CD14-positive monocyte (primary cell): ENCODE measurements at regions not wholly inside any gene's neighbourhood (a gene's known extent, or its start where the extent isn't known, plus 50 kb on each side); places are given as distances from the start of the nearest gene placed in this dataset.
A peak's percentile ranks its signal among the peaks of the same experiment; 100 is the strongest.
"Not testable (repeated sequence)": the region's sequence is repeated elsewhere in the genome, so short reads cannot be mapped to it uniquely, and the experiment has no call there.

Experiments
- DNase-seq, 3 donors: peaks; one replicate each; pipeline ENCODE4 v3.0.0-alpha.2; 2011 to 2022
- H2AFZ ChIP-seq: 2 replicates; pipeline ENCODE4 v1.6.0; 2012; ENCODE audit warnings: mild to moderate bottlenecking, low read depth, low read length, inconsistent platforms; ENCODE audit not compliant: insufficient read depth, poor library complexity, severe bottlenecking
- H3K27ac ChIP-seq, 2 donors: 1 replicate in 1 of 2; 2 replicates in 1 of 2; pipeline ENCODE4 v1.5.1; 2012 to 2013; ENCODE audit warnings: low read length in 2 of 2, control low read depth in 1 of 2, inconsistent platforms in 1 of 2, low read depth in 1 of 2, mild to moderate bottlenecking in 1 of 2
- H3K27me3 ChIP-seq, 2 donors: one replicate each; pipeline versions ENCODE4 v1.6.0 to v1.6.1; 2011 to 2013; ENCODE audit warnings: low read length in 2 of 2; ENCODE audit not compliant: control insufficient read depth in 2 of 2, insufficient read depth in 2 of 2
- H3K36me3 ChIP-seq, 2 donors: replicated peaks in 1 of 2; 1 replicate in 1 of 2; 2 replicates in 1 of 2; pipeline versions ENCODE4 v1.5.1 to v1.6.1; 2012 to 2013; ENCODE audit warnings: low read length in 2 of 2, control low read depth in 1 of 2, inconsistent platforms in 1 of 2, mild to moderate bottlenecking in 1 of 2; ENCODE audit not compliant: insufficient read depth in 2 of 2, control insufficient read depth in 1 of 2
- H3K4me1 ChIP-seq, 2 donors: 1 replicate in 1 of 2; 2 replicates in 1 of 2; pipeline versions ENCODE4 v1.5.1 to v1.6.1; 2012 to 2013; ENCODE audit warnings: low read length in 2 of 2, control low read depth in 1 of 2, inconsistent platforms in 1 of 2, mild to moderate bottlenecking in 1 of 2, moderate library complexity in 1 of 2; ENCODE audit not compliant: insufficient read depth in 2 of 2, control insufficient read depth in 1 of 2
- H3K4me2 ChIP-seq: replicated peaks from 2 replicates; pipeline ENCODE3; 2012; ENCODE audit warnings: low read length, moderate library complexity, mild to moderate bottlenecking; ENCODE audit not compliant: poor library complexity, severe bottlenecking; ENCODE audit errors: extremely low read depth
- H3K4me3 ChIP-seq, 3 experiments: fragments of 200-600 bp in 1 of 3; sonication (generic) in 1 of 3; replicated peaks in 1 of 3; 1 replicate in 2 of 3; 2 replicates in 1 of 3; pipeline ENCODE4 v1.5.1; 2011 to 2013; ENCODE audit warnings: low read length in 3 of 3, mild to moderate bottlenecking in 3 of 3, control low read depth in 2 of 3, low read depth in 2 of 3, inconsistent platforms in 1 of 3, moderate library complexity in 1 of 3
- H3K79me2 ChIP-seq: 2 replicates; pipeline ENCODE4 v1.6.0; 2012; ENCODE audit warnings: mild to moderate bottlenecking, control low read depth, inconsistent platforms, low read length, moderate library complexity; ENCODE audit not compliant: insufficient read depth
- H3K9ac ChIP-seq: 2 replicates; pipeline ENCODE4 v1.6.0; 2017; ENCODE audit warnings: low read length, mild to moderate bottlenecking; ENCODE audit not compliant: insufficient read depth, poor library complexity, severe bottlenecking
- H3K9me3 ChIP-seq, 2 donors: replicated peaks in 1 of 2; 1 replicate in 1 of 2; 2 replicates in 1 of 2; pipeline versions ENCODE4 v1.5.1 to v1.6.1; 2012 to 2013; ENCODE audit warnings: low read length in 2 of 2, control low read depth in 1 of 2; ENCODE audit not compliant: control insufficient read depth in 1 of 2, insufficient read depth in 1 of 2
- H4K20me1 ChIP-seq: 2 replicates; pipeline ENCODE4 v1.6.0; 2012; ENCODE audit warnings: mild to moderate bottlenecking, low read length, control low read depth, moderate library complexity; ENCODE audit not compliant: insufficient read depth
- H3K27ac Mint-ChIP-seq, 7 donors: one replicate each; pipeline ENCODE4 v1.8.0; 2020; ENCODE audit warnings: mild to moderate bottlenecking in 7 of 7, mixed read lengths in 7 of 7, moderate library complexity in 6 of 7, inconsistent platforms in 2 of 7
- H3K27me3 Mint-ChIP-seq, 3 donors: one replicate each; pipeline ENCODE4 v1.8.0; 2021 to 2022; ENCODE audit warnings: low read depth in 3 of 3, mild to moderate bottlenecking in 3 of 3, mixed read lengths in 3 of 3, moderate library complexity in 3 of 3, inconsistent platforms in 1 of 3
- H3K36me3 Mint-ChIP-seq, 2 donors: one replicate each; pipeline ENCODE4 v1.8.0; 2020; ENCODE audit warnings: mixed read lengths in 2 of 2, inconsistent platforms in 1 of 2, mild to moderate bottlenecking in 1 of 2
- H3K4me1 Mint-ChIP-seq: one replicate; pipeline ENCODE4 v1.8.0; 2020; ENCODE audit warnings: mild to moderate bottlenecking, mixed read lengths
- H3K4me3 Mint-ChIP-seq, 2 donors: one replicate each; pipeline ENCODE4 v1.8.0; 2020; ENCODE audit warnings: mild to moderate bottlenecking in 2 of 2, mixed read lengths in 2 of 2, moderate library complexity in 1 of 2
- H3K9me3 Mint-ChIP-seq, 7 donors: one replicate each; pipeline ENCODE4 v1.8.0; 2020 to 2022; ENCODE audit warnings: mixed read lengths in 7 of 7, mild to moderate bottlenecking in 6 of 7, moderate library complexity in 6 of 7, inconsistent platforms in 2 of 7
- WGBS: methylation state at CpG from one replicate; pipeline ENCODE4 v1.1.5; 2013; ENCODE audit warnings: missing lambda C conversion rate; ENCODE audit not compliant: insufficient coverage; 5-methylcytosine and 5-hydroxymethylcytosine counted together
- intact Hi-C, 2 donors: fragments of 100-400 bp; cut with micrococcal nuclease; formaldehyde crosslinking; loops; one replicate each; pipeline versions ENCODE4 v1.15.0 to v1.15.1; 2023
- TF ChIP-seq, protein P1 (sequence below): fragments of 200-600 bp; IDR thresholded peaks from one replicate; pipeline ENCODE4 v1.8.0; 2022; ENCODE audit warnings: antibody characterized with exemption, mild to moderate bottlenecking

DNA sequence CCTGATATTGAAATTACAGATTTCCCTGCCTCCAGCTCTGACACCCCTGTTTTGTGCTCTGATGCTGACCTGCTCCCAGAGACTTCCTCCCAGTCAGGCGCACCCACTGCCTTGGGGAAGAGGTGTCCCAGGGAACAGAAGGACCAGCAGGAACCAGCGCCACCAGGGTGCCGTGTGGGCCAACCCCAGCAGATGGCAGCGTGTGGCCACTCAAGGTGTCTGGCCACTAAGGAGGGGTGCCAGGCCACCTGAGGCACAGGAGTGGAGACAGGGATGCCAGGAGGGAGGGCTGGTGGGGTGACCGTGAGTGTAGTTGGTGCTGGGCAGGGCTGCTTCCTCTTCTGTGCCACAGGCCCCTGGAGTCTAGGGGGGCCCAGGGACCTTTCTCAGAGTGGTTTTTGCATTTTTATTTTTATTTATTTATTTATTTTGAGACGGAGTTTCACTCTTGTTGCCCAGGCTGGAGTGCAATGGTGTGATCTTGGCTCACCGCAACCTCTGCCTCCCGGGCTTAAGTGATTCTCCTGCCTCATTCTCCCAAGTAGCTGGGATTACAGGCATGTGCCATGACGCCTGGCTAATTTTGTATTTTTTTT, 56.0 kb downstream of the TEX44 start:
- H3K27ac Mint-ChIP-seq, result no peak overlapping the region
- H3K4me2 ChIP-seq, result no peak overlapping the region
- H4K20me1 ChIP-seq, result no peaks in the 10 kb centered on the region
- no peak overlapping the region for H3K9ac ChIP-seq
- H2AFZ ChIP-seq, result no peak overlapping the region
- no peaks in the 10 kb centered on the region for H3K36me3 ChIP-seq
- H3K4me3 ChIP-seq, result no peak overlapping the region
- no peaks in the 10 kb centered on the region for H3K36me3 Mint-ChIP-seq
- peaks cover 12% of the 10 kb centered on the region for H3K4me1 Mint-ChIP-seq
- no peak overlapping the region for H3K27ac ChIP-seq
- WGBS, result 50% methylated on average over 6 of the region's 9 CpGs
- DNase-seq, result peak; percentile 48 to 75 (median 73)
- H3K27me3 Mint-ChIP-seq, result peaks cover 0 to 3% (median 2%) of the 10 kb centered on the region in 3 donors
- no peaks in the 10 kb centered on the region for H3K9me3 ChIP-seq
- no peaks in the 10 kb centered on the region for H3K27me3 ChIP-seq
- no peak overlapping the region for H3K4me3 Mint-ChIP-seq
- H3K4me1 ChIP-seq, result peaks cover 10 to 11% of the 10 kb centered on the region in 2 donors
- intact Hi-C loops, result loop anchor here in 1 of 2 donors (1.0 kb wide), 1 partner anchor 67 kb away; no protein-coding TSS in a partner anchor
- H3K9me3 Mint-ChIP-seq, result peaks cover 0 to 2% (median 0%) of the 10 kb centered on the region in 7 donors
- TF ChIP-seq, protein P1, sequence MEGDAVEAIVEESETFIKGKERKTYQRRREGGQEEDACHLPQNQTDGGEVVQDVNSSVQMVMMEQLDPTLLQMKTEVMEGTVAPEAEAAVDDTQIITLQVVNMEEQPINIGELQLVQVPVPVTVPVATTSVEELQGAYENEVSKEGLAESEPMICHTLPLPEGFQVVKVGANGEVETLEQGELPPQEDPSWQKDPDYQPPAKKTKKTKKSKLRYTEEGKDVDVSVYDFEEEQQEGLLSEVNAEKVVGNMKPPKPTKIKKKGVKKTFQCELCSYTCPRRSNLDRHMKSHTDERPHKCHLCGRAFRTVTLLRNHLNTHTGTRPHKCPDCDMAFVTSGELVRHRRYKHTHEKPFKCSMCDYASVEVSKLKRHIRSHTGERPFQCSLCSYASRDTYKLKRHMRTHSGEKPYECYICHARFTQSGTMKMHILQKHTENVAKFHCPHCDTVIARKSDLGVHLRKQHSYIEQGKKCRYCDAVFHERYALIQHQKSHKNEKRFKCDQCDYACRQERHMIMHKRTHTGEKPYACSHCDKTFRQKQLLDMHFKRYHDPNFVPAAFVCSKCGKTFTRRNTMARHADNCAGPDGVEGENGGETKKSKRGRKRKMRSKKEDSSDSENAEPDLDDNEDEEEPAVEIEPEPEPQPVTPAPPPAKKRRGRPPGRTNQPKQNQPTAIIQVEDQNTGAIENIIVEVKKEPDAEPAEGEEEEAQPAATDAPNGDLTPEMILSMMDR, result peak; percentile 78
- H3K79me2 ChIP-seq, result no peaks in the 10 kb centered on the region

DNA sequence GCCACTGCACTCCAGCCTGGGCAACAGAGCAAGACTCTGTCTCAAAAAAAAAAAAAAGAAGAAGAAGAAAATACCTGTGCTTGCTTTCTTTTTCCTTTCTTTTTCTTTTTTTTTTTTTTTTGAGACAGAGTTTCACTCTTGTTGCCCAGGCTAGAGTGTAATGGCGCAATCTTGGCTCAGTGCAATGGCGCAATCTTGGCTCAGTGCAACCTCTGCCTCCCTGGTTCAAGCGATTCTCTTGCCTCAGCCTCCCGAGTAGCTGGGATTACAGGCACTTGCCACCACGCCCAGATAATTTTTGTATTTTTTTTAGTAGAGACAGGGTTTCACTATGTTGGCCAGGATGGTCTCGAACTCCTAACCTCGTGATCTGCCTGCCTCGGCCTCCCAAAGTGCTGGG, 56.8 kb upstream of the PTMA start:
- H4K20me1 ChIP-seq, H3K4me3 Mint-ChIP-seq, H3K9me3 ChIP-seq, H3K4me3 ChIP-seq, H3K27ac ChIP-seq, H3K79me2 ChIP-seq, H3K4me2 ChIP-seq, H2AFZ ChIP-seq, H3K27me3 Mint-ChIP-seq, H3K36me3 Mint-ChIP-seq, H3K9me3 Mint-ChIP-seq, H3K27me3 ChIP-seq, H3K36me3 ChIP-seq, intact Hi-C loops, H3K9ac ChIP-seq: not testable (repeated sequence)
- 52% methylated on average over 6 of the region's 8 CpGs for WGBS
- peaks cover 10 to 11% of the 10 kb centered on the region in 2 donors for H3K4me1 ChIP-seq
- Mint-ChIP-seq H3K4me1 (peaks cover 10% of the 10 kb centered on the region), H3K27ac (peak overlapping the region in 6 of 7 donors; percentile 15 to 89 (median 71))
- peak; percentile 51 to 69 (median 65) for DNase-seq
